Thyroid gland (tissue), 4 donors: ENCODE measurements at regions not wholly inside any gene's neighbourhood (a gene's known extent, or its start where the extent isn't known, plus 50 kb on each side); places are given as distances from the start of the nearest gene placed in this dataset.

Experiments
- POLR2A ChIP-seq, 2 donors: fragments of 450-650 bp; IDR thresholded peaks; one replicate each; pipeline ENCODE4 v1.6.1; 2017; ENCODE audit warnings: antibody characterized with exemption in 2 of 2, mild to moderate bottlenecking in 2 of 2, moderate library complexity in 1 of 2
- TF ChIP-seq, protein P1 (sequence below), 6 experiments: fragments of 200-600 bp in 3 of 6; fragments of 450-650 bp in 3 of 6; sonication (generic) in 3 of 6; IDR thresholded peaks; one replicate each; pipeline ENCODE4 v1.5.1; 2016 to 2019; ENCODE audit warnings: antibody characterized with exemption in 6 of 6, mild to moderate bottlenecking in 2 of 6, inconsistent platforms in 1 of 6, moderate library complexity in 1 of 6

DNA sequence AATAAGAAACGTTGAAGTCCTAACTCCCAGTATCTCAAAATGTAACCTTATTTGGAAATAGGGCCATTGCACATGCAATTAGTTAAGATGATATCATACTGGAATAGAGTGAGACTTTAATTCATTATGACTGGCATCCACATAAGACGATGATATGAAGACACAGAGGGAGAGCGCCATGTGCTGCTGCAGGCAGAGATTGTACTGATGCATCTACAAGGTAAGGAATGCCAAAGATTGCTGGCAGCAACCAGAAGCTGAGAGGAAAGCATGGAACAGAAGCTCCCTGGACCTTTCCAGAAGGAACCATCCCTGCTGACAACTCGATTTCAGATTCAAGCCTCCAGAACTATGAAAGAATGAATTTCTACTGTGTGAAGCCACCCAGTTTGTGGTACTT lies 697.0 kb upstream of the INTU start:
- TF ChIP-seq, protein P1, sequence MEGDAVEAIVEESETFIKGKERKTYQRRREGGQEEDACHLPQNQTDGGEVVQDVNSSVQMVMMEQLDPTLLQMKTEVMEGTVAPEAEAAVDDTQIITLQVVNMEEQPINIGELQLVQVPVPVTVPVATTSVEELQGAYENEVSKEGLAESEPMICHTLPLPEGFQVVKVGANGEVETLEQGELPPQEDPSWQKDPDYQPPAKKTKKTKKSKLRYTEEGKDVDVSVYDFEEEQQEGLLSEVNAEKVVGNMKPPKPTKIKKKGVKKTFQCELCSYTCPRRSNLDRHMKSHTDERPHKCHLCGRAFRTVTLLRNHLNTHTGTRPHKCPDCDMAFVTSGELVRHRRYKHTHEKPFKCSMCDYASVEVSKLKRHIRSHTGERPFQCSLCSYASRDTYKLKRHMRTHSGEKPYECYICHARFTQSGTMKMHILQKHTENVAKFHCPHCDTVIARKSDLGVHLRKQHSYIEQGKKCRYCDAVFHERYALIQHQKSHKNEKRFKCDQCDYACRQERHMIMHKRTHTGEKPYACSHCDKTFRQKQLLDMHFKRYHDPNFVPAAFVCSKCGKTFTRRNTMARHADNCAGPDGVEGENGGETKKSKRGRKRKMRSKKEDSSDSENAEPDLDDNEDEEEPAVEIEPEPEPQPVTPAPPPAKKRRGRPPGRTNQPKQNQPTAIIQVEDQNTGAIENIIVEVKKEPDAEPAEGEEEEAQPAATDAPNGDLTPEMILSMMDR (IDR thresholded peaks at IDR 0.05) = no peak
- no peak for TF ChIP-seq POLR2A (IDR thresholded peaks at IDR 0.05)
